Stomach smooth muscle (tissue), 2 donors: ENCODE measurements at regions not wholly inside any gene's neighbourhood (a gene's known extent, or its start where the extent isn't known, plus 50 kb on each side); places are given as distances from the start of the nearest gene placed in this dataset.

ENCODE experiments used
- H3K27ac ChIP-seq: one replicate; pipeline ENCODE4 v1.7.0; 2013; ENCODE audit warnings: mild to moderate bottlenecking, low read length, inconsistent platforms
- H3K27me3 ChIP-seq, 2 donors: one replicate each; pipeline ENCODE4 v1.7.0; 2013; ENCODE audit warnings: low read length in 2 of 2; ENCODE audit not compliant: insufficient read depth in 2 of 2, control insufficient read depth in 1 of 2
- H3K36me3 ChIP-seq, 2 donors: one replicate each; pipeline ENCODE4 v1.7.0; 2013; ENCODE audit warnings: low read length in 2 of 2; ENCODE audit not compliant: control insufficient read depth in 2 of 2, insufficient read depth in 2 of 2
- H3K4me1 ChIP-seq: one replicate; pipeline ENCODE4 v1.7.0; 2013; ENCODE audit warnings: low read length; ENCODE audit not compliant: control insufficient read depth, insufficient read depth
- H3K4me3 ChIP-seq, 2 donors: one replicate each; pipeline ENCODE4 v1.7.0; 2013; ENCODE audit warnings: low read length in 2 of 2
- H3K9ac ChIP-seq, 2 donors: one replicate each; pipeline ENCODE4 v1.7.0; 2013; ENCODE audit warnings: low read length in 2 of 2, mild to moderate bottlenecking in 1 of 2
- H3K9me3 ChIP-seq, 2 donors: one replicate each; pipeline ENCODE4 v1.7.0; 2013; ENCODE audit warnings: low read length in 2 of 2; ENCODE audit not compliant: control insufficient read depth in 2 of 2
- donor health status: healthy.
- donor health status: Pancreatic carcinoma.

DNA sequence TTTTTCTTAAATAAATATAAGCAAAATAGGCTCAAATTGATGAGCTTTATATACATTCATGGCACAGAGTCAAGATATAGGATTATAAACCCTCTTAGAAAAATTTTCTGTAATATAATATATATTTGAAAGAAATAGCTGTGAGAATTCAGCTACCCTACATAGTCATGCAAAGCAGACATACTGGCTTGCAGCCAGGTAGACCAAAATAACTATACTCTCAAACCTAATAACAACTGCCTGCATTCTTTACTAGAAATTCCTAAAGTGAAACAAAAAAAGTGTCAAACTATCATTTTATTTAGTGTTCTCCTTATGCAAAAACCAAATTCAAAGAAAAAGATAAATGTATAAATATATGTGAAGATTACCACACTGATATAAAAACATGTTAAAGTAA is 1390.2 kb downstream of the C4orf33 start:
- H3K27ac ChIP-seq: no peak overlapping the region
- no peaks in the 10 kb centered on the region for H3K4me1 ChIP-seq
- no peak overlapping the region for H3K4me3 ChIP-seq
- H3K9ac ChIP-seq: no peak overlapping the region
- H3K36me3 ChIP-seq: no peaks in the 10 kb centered on the region
- no peaks in the 10 kb centered on the region for H3K9me3 ChIP-seq
- no peaks in the 10 kb centered on the region for H3K27me3 ChIP-seq

DNA sequence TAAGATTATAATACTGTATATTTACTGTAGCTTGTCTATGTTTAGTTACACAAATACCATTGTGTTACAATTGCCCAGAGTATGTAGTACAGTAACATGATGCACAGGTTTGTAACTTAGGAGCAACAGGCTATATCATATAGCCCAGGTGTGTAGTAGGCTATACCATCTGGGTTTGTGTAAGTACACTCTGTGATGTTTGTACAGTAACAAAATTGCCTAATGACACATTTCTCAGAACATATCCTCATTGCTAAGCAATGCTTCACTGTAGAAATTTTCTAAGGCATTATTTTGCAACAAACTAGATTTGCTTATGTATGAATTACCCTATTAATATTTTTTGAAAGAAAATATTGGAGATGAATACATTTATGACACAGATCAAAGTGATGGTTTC is 1390.9 kb downstream of the C4orf33 start:
- Histone ChIP-seq H3K9ac (no peak overlapping the region), H3K4me1 (no peaks in the 10 kb centered on the region), H3K4me3 (no peak overlapping the region), H3K36me3 (no peaks in the 10 kb centered on the region), H3K9me3 (no peaks in the 10 kb centered on the region), H3K27me3 (no peaks in the 10 kb centered on the region), H3K27ac (no peak overlapping the region)

DNA sequence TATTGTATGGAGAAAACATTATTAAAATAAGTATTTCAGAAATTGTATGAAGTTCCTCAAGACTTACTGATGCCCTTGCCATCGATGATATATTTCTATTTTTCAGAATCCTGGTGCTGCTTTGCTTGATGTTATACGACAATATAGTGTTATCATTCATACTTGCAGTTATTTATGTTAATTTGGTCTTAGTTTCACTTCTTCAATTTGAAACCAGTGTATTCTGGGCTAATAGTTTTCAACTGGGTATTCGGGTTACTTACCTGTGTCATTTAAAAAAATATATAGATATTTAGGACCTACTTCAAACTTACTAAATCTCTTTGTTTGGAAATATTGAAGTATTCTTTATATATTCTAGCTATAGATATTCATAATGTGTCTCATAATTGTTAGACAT is 1414.7 kb downstream of the C4orf33 start:
- Histone ChIP-seq H3K9ac (no peak overlapping the region), H3K27me3 (no peaks in the 10 kb centered on the region), H3K4me3 (no peak overlapping the region), H3K27ac (no peak overlapping the region), H3K36me3 (no peaks in the 10 kb centered on the region), H3K4me1 (no peaks in the 10 kb centered on the region), H3K9me3 (no peaks in the 10 kb centered on the region)

DNA sequence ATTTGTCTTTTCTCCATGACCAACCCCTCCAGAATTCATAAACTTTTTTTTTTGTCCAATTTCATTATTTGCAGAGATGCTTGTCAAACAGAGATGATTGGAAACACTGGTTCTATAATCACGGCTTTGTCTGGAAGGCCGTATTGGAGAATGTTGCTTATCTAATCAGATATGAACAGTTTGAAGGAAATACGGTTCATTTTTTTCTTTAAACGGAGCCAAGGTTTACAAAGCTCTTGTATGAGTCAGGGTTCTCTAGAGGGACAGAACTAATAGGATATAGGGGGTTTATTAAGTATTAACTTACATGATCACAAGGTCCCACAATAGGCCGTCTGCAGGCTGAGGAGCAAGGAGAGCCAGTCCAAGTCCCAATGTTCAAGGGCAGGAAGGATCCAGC is 1415.8 kb downstream of the C4orf33 start:
- H3K9ac ChIP-seq: no peak overlapping the region
- no peak overlapping the region for H3K4me3 ChIP-seq
- H3K27ac ChIP-seq: no peak overlapping the region
- H3K4me1 ChIP-seq: no peaks in the 10 kb centered on the region
- no peaks in the 10 kb centered on the region for H3K36me3 ChIP-seq
- H3K27me3 ChIP-seq: no peaks in the 10 kb centered on the region
- H3K9me3 ChIP-seq: no peaks in the 10 kb centered on the region

DNA sequence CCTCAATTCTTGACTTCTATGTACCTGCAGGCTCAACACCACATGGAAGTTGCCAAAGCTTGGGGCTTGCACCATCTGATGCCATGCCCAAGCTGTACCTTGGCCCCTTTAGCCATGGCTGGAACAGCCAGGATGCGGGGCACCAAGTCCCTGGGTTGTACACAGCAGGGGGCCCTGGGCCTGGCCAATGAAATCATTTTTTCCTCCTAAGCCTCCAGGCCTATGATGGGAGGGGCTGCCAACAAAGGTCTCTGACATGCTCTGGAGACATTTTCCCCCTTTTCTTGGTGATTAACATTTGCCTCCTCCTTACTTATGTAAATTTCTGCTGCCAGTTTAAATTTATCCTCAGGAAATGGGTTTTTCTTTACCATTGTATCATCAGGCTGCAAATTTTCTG is 1428.1 kb downstream of the C4orf33 start:
- H3K36me3 ChIP-seq: no peaks in the 10 kb centered on the region
- peaks cover 0 to 4% of the 10 kb centered on the region in 2 donors for H3K9me3 ChIP-seq

DNA sequence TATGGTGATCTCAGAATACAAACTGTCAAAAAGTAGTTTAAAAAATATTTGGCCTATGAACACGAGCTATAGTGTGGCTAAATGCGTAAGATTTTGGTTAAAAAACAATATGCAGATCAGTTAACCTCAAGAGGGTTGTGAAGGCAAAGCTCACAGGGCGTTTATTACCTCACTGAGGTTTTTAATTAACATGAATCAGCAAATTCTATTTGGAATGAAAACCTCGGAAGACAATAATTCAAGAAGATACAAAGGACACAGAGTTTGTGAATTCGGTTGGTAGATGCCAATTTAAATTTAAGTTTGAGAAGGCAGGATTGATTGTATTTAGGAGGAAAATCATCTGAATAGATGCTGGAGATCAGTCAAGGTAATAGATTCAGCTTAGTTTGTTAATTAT is 1434.6 kb downstream of the C4orf33 start:
- Histone ChIP-seq H3K9ac (no peak overlapping the region), H3K4me3 (no peak overlapping the region), H3K9me3 (no peaks in the 10 kb centered on the region), H3K27ac (no peak overlapping the region), H3K4me1 (no peaks in the 10 kb centered on the region), H3K27me3 (no peaks in the 10 kb centered on the region), H3K36me3 (no peaks in the 10 kb centered on the region)

More for the DNA sequence above, 1428.1 kb downstream of the C4orf33 start:
- Histone ChIP-seq H3K27me3 (no peaks in the 10 kb centered on the region), H3K4me1 (no peaks in the 10 kb centered on the region), H3K27ac (no peak overlapping the region), H3K4me3 (no peak overlapping the region), H3K9ac (no peak overlapping the region)

DNA sequence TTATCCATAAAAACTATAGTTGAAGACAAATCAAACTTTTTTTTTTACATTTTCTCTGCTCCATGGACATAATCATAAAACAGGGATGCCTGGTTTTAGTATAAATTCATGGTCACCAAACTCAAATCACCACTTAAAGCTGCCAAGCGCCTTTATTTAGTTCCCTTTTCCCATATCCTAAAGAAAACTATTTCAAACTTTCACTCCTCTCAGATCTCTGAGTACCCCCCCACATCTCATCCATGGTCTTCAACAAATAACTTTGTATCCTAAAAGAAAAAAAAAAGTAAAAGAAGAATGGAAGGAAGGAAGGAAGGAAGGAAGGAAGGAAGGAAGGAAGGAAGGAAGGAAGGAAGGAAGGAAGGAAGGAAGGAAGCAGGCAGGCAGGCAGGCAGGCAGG is 1438.7 kb downstream of the C4orf33 start:
- Histone ChIP-seq H3K9me3 (no peaks in the 10 kb centered on the region), H3K4me3 (no peak overlapping the region), H3K36me3 (no peaks in the 10 kb centered on the region)

DNA sequence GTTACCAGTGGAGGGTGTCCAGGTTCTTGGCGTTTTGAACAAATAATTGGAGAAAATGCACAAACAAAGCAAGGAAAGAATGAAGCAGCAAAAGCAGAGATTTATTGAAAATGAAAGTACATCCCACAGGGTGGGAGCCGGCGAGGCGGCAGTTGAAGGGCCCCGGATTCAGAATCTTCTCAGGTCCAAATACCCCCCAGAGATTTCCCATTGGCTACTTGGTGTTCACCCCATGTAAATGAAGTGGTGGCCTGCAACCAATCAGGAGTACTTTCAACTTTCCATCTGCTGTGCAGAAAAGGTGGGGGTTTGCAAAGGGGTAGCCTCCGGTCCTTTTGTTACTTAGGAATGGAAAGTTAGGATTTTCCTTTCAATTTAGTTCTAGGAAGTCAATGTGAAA is 1447.0 kb downstream of the C4orf33 start:
- no peaks in the 10 kb centered on the region for H3K9me3 ChIP-seq
- no peak overlapping the region for H3K27ac ChIP-seq
- no peak overlapping the region for H3K4me3 ChIP-seq
- H3K27me3 ChIP-seq: no peaks in the 10 kb centered on the region
- H3K9ac ChIP-seq: no peak overlapping the region
- H3K4me1 ChIP-seq: no peaks in the 10 kb centered on the region
- H3K36me3 ChIP-seq: no peaks in the 10 kb centered on the region

More for the DNA sequence above, 1438.7 kb downstream of the C4orf33 start:
- Histone ChIP-seq H3K9ac (no peak overlapping the region), H3K27me3 (no peaks in the 10 kb centered on the region), H3K27ac (no peak overlapping the region), H3K4me1 (no peaks in the 10 kb centered on the region)

DNA sequence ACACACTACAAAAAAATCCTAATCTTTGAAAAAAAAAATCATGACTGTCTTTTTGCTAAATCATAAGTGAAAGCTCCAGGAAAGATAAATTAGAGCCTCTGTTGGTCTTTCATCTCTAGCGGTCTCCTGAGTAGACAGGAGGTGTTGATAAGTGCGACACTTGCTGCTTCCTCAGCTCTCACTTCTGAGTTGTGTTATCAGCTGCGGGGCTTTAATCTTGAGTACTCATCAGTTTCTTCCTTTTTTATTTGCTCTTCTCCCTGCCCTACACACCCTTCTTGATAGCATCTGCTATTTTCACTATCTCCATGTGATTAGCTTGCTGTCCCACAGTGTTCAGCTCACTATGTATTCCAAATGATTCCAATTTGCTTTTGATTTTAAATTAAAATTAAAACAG is 1449.2 kb downstream of the C4orf33 start:
- H3K4me3 ChIP-seq: no peak overlapping the region
- H3K4me1 ChIP-seq: no peaks in the 10 kb centered on the region
- no peaks in the 10 kb centered on the region for H3K27me3 ChIP-seq

DNA sequence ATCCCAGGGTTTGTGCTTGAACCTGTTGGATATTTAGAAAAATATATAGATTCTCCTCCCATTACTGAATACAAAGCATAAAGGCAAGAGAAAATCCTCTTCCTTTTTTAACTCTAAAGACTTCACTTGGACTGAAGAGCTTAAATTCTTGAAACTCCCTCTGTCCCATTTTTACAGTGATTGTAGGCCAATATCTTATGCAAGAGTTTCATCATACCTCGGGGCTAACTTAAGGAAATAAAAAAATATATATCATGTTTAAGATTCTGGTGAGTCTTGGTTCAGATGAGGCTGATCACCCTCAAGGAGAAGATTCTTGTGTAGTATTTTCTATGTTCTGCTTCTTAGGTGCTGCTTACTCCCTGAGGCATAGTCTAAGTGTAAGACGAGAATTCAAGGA is 1449.6 kb downstream of the C4orf33 start:
- H3K4me1 ChIP-seq: no peaks in the 10 kb centered on the region
- no peaks in the 10 kb centered on the region for H3K27me3 ChIP-seq

More for the DNA sequence above, 1449.2 kb downstream of the C4orf33 start:
- Histone ChIP-seq H3K9me3 (no peaks in the 10 kb centered on the region), H3K36me3 (no peaks in the 10 kb centered on the region), H3K9ac (no peak overlapping the region), H3K27ac (no peak overlapping the region)

DNA sequence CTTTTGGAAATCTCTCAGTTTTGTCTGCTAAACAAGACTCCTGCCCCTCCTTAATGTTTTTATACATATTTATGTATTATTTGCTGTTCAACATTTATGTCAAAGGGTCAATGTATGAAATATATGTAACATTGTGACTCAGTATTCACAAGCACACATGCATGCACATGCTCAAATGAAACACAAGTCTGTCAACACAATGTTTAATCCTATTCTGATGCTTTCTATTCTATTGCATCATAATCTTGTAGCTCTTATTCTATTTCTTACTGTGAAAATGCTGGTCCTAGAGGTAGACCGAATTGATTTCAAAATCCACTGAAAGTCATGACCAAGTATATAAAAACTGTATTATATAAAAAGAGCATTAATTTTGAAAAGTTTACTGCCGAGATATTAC is 1463.3 kb downstream of the C4orf33 start:
- no peaks in the 10 kb centered on the region for H3K36me3 ChIP-seq
- no peak overlapping the region for H3K27ac ChIP-seq
- H3K4me3 ChIP-seq: no peak overlapping the region
- no peaks in the 10 kb centered on the region for H3K9me3 ChIP-seq
- no peaks in the 10 kb centered on the region for H3K27me3 ChIP-seq
- H3K9ac ChIP-seq: no peak overlapping the region
- H3K4me1 ChIP-seq: no peaks in the 10 kb centered on the region

More for the DNA sequence above, 1449.6 kb downstream of the C4orf33 start:
- H3K4me3 ChIP-seq: no peak overlapping the region
- no peak overlapping the region for H3K27ac ChIP-seq
- no peaks in the 10 kb centered on the region for H3K9me3 ChIP-seq
- no peak overlapping the region for H3K9ac ChIP-seq
- no peaks in the 10 kb centered on the region for H3K36me3 ChIP-seq
